NCI-H2029 treated with DMSO at 0.1 percent for 48 hours (cell line): ENCODE measurements at regions not wholly inside any gene's neighbourhood (a gene's known extent, or its start where the extent isn't known, plus 50 kb on each side); places are given as distances from the start of the nearest gene placed in this dataset.

Source experiments
- DNase-seq: peaks from one replicate; lab custom pipeline; 2025; lab: John Stamatoyannopoulos, UW

GRCh38 chr9:2496934-2497333, 124.7 kb upstream of the VLDLR start:
- DNase-seq = no peak

- no peak for DNase-seq
Observed at GRCh38 chr9:2497666-2498400, 123.8 kb upstream of the VLDLR start.

GRCh38 chr9:2502210-2502609, 119.4 kb upstream of the VLDLR start:
- no peak for DNase-seq

- DNase-seq = no peak
Observed at GRCh38 chr9:2502760-2503159, 118.8 kb upstream of the VLDLR start.

GRCh38 chr9:2506321-2506720, 115.3 kb upstream of the VLDLR start:
- no peak for DNase-seq

- no peak for DNase-seq
Observed at GRCh38 chr9:2523591-2523990, 98.0 kb upstream of the VLDLR start.

- DNase-seq = no peak
Observed at GRCh38 chr9:2524601-2525000, 97.0 kb upstream of the VLDLR start.

- no peak for DNase-seq
Observed at GRCh38 chr9:2525147-2525546, 96.4 kb upstream of the VLDLR start.

GRCh38 chr9:2526071-2526828, 95.3 kb upstream of the VLDLR start:
- no peak for DNase-seq

- no peak for DNase-seq
Observed at GRCh38 chr9:2531481-2531880, 90.1 kb upstream of the VLDLR start.

- no peak for DNase-seq
Observed at GRCh38 chr9:2536511-2536910, 85.1 kb upstream of the VLDLR start.

- no peak for DNase-seq
Observed at GRCh38 chr9:2545881-2546490, 75.6 kb upstream of the VLDLR start.

- DNase-seq = peak; percentile 7
Observed at GRCh38 chr9:2555899-2556600, 65.5 kb upstream of the VLDLR start.

- DNase-seq = no peak
Observed at GRCh38 chr9:2557693-2558092, 63.9 kb upstream of the VLDLR start.

- DNase-seq = peak; percentile 4
Observed at GRCh38 chr9:2559192-2560152, 62.1 kb upstream of the VLDLR start.

- DNase-seq = peak; percentile 58
Observed at GRCh38 chr9:2560180-2560579, 61.4 kb upstream of the VLDLR start.

GRCh38 chr9:2565676-2566340, 55.8 kb upstream of the VLDLR start:
- no peak for DNase-seq

- DNase-seq = no peak
Observed at GRCh38 chr9:2567922-2568321, 53.7 kb upstream of the VLDLR start.

- no peak for DNase-seq
Observed at GRCh38 chr9:2568689-2569088, 52.9 kb upstream of the VLDLR start.

GRCh38 chr9:2570615-2571479, 50.7 kb upstream of the VLDLR start:
- peak; percentile 76 for DNase-seq
